H1 (cell line): ENCODE measurements at regions not wholly inside any gene's neighbourhood (a gene's known extent, or its start where the extent isn't known, plus 50 kb on each side); places are given as distances from the start of the nearest gene placed in this dataset.

ENCODE experiments used
- CTCF ChIA-PET: fragments of 300-600 bp; sonication (Branson Sonifier 250); formaldehyde crosslinking; loops from one replicate; lab custom pipeline; 2021; ENCODE audit not compliant: partially characterized antibody; lab: Charles Lee
- POLR2A ChIA-PET: fragments of 300-600 bp; sonication (Branson Sonifier 250); formaldehyde crosslinking; loops from one replicate; lab custom pipeline; 2021; ENCODE audit warnings: inconsistent platforms; ENCODE audit not compliant: partially characterized antibody; lab: Charles Lee
- DNase-seq, 2 experiments: peaks; one replicate each; pipeline versions ENCODE4 v3.0.0 to v3.0.0-alpha.2; 2010 to 2022; ENCODE audit warnings: low spot score in 2 of 2, low read depth in 1 of 2, mixed read lengths in 1 of 2
- FAIRE-seq: peaks from 2 replicates; lab custom pipeline; 2011; peaks lifted over from hg19 to GRCh38; lab: Jason Lieb, UNC
- H2AFZ ChIP-seq: 2 replicates; pipeline ENCODE4 v1.8.1; 2012; ENCODE audit warnings: low read length, inconsistent platforms
- H2AK5ac ChIP-seq: 2 replicates; pipeline ENCODE4 v1.6.1; 2013; ENCODE audit warnings: low read depth, low read length
- H2BK120ac ChIP-seq: replicated peaks from 2 replicates; pipeline ENCODE3; 2013; ENCODE audit warnings: low read depth, low read length, inconsistent platforms
- H2BK12ac ChIP-seq: 2 replicates; pipeline ENCODE4 v1.6.1; 2013; ENCODE audit warnings: low read depth, low read length
- H2BK15ac ChIP-seq: 2 replicates; pipeline ENCODE4 v1.6.1; 2013; ENCODE audit warnings: low read length
- H2BK20ac ChIP-seq: 2 replicates; pipeline ENCODE4 v1.6.1; 2013; ENCODE audit warnings: low read length
- H2BK5ac ChIP-seq: 2 replicates; pipeline ENCODE4 v1.6.1; 2013; ENCODE audit warnings: low read depth, low read length
- H3K14ac ChIP-seq: 2 replicates; pipeline ENCODE4 v1.6.1; 2013; ENCODE audit warnings: inconsistent platforms; ENCODE audit not compliant: insufficient read length
- H3K18ac ChIP-seq: 2 replicates; pipeline ENCODE4 v1.6.1; 2013; ENCODE audit warnings: low read length; ENCODE audit errors: extremely low read depth
- H3K23ac ChIP-seq: 2 replicates; pipeline ENCODE4 v1.6.1; 2013; ENCODE audit warnings: inconsistent platforms; ENCODE audit not compliant: insufficient read length
- H3K23me2 ChIP-seq: 2 replicates; pipeline ENCODE4 v1.6.1; 2013; ENCODE audit warnings: low read depth, low read length
- H3K27ac ChIP-seq: 2 replicates; pipeline ENCODE4 v1.6.1; 2011; ENCODE audit warnings: low read depth, low read length, inconsistent platforms
- H3K27me3 ChIP-seq, 4 experiments: replicated peaks in 1 of 4; 1 replicate in 1 of 4; 2 replicates in 3 of 4; pipeline versions ENCODE4 v1.6.1 to v1.8.1; 2011 to 2013; ENCODE audit warnings: low read length in 3 of 4, mild to moderate bottlenecking in 3 of 4, inconsistent platforms in 2 of 4, mixed read lengths in 2 of 4, moderate library complexity in 1 of 4; ENCODE audit not compliant: control insufficient read depth in 3 of 4, insufficient read depth in 3 of 4; ENCODE audit errors: extremely low read depth in 1 of 4
- H3K36me3 ChIP-seq, 4 experiments: 2 replicates each; pipeline versions ENCODE4 v1.6.1 to v1.8.1; 2011 to 2013; ENCODE audit warnings: mild to moderate bottlenecking in 4 of 4, low read length in 3 of 4, moderate library complexity in 2 of 4, control low read depth in 1 of 4, inconsistent platforms in 1 of 4; ENCODE audit not compliant: insufficient read depth in 4 of 4, control insufficient read depth in 2 of 4
- H3K4ac ChIP-seq: replicated peaks from 2 replicates; pipeline ENCODE3; 2013; ENCODE audit warnings: low read length, low read depth, mixed read lengths, inconsistent platforms; ENCODE audit not compliant: insufficient read length
- H3K4me1 ChIP-seq, 4 experiments: replicated peaks in 1 of 4; 1 replicate in 1 of 4; 2 replicates in 3 of 4; pipeline versions ENCODE4 v1.6.1 to v1.8.1; 2011 to 2013; ENCODE audit warnings: low read length in 3 of 4, inconsistent platforms in 2 of 4, mixed read lengths in 1 of 4; ENCODE audit not compliant: insufficient read depth in 4 of 4, control insufficient read depth in 3 of 4
- H3K4me2 ChIP-seq, 2 experiments: 2 replicates each; pipeline versions ENCODE4 v1.6.1 to v1.8.1; 2011 to 2013; ENCODE audit warnings: low read depth in 2 of 2, low read length in 2 of 2, control low read depth in 1 of 2, inconsistent platforms in 1 of 2, mild to moderate bottlenecking in 1 of 2; ENCODE audit not compliant: insufficient read depth in 1 of 2
- H3K4me3 ChIP-seq, 4 experiments: fragments of 200-600, 300-600 bp in 1 of 4; sonication (generic), shearing (Covaris generic), sonication (Bioruptor Twin) in 1 of 4; 2 replicates each; pipeline versions ENCODE4 v1.5.1 to v1.8.1; 2011 to 2016; ENCODE audit warnings: low read length in 4 of 4, low read depth in 3 of 4, control low read depth in 2 of 4, inconsistent platforms in 2 of 4, mild to moderate bottlenecking in 2 of 4, mixed read lengths in 1 of 4, moderate library complexity in 1 of 4; ENCODE audit not compliant: insufficient read depth in 2 of 4; ENCODE audit errors: extremely low read depth in 1 of 4
- H3K56ac ChIP-seq: replicated peaks from 2 replicates; pipeline ENCODE3; 2013; ENCODE audit warnings: low read depth, mild to moderate bottlenecking, mixed read lengths, low read length, inconsistent platforms; ENCODE audit not compliant: insufficient read length
- H3K79me1 ChIP-seq: 2 replicates; pipeline ENCODE4 v1.6.1; 2013; ENCODE audit warnings: low read depth, low read length, control low read depth
- H3K79me2 ChIP-seq, 2 experiments: 2 replicates each; pipeline versions ENCODE4 v1.6.1 to v1.8.1; 2012 to 2013; ENCODE audit warnings: low read length in 2 of 2, mild to moderate bottlenecking in 2 of 2, inconsistent platforms in 1 of 2; ENCODE audit not compliant: insufficient read depth in 2 of 2, control insufficient read depth in 1 of 2
- H3K9ac ChIP-seq, 4 experiments: replicated peaks in 1 of 4; 1 replicate in 1 of 4; 2 replicates in 3 of 4; pipeline versions ENCODE4 v1.6.1 to v1.8.1; 2011 to 2013; ENCODE audit warnings: low read depth in 3 of 4, low read length in 3 of 4, control low read depth in 2 of 4, mild to moderate bottlenecking in 2 of 4, moderate library complexity in 2 of 4, inconsistent platforms in 1 of 4; ENCODE audit errors: extremely low read depth in 1 of 4
- H3K9me3 ChIP-seq, 2 experiments: 2 replicates each; pipeline versions ENCODE4 v1.6.1 to v1.8.1; 2012 to 2013; ENCODE audit warnings: mild to moderate bottlenecking in 2 of 2, moderate library complexity in 2 of 2, control low read depth in 1 of 2, inconsistent platforms in 1 of 2, low read depth in 1 of 2, low read length in 1 of 2, mixed read lengths in 1 of 2; ENCODE audit not compliant: insufficient read depth in 2 of 2
- H4K20me1 ChIP-seq, 2 experiments: replicated peaks in 1 of 2; 2 replicates each; pipeline versions ENCODE3 to v1.8.1; 2011 to 2013; ENCODE audit warnings: inconsistent platforms in 2 of 2, low read length in 2 of 2, mild to moderate bottlenecking in 1 of 2; ENCODE audit not compliant: insufficient read depth in 2 of 2, control insufficient read depth in 1 of 2
- H4K5ac ChIP-seq: 2 replicates; pipeline ENCODE4 v1.6.1; 2013; ENCODE audit warnings: low read length, low read depth, mixed read lengths, inconsistent platforms; ENCODE audit not compliant: insufficient read length
- H4K8ac ChIP-seq: 2 replicates; pipeline ENCODE4 v1.8.0; 2013; ENCODE audit warnings: mild to moderate bottlenecking, moderate library complexity, low read length, inconsistent platforms; ENCODE audit not compliant: insufficient read depth; ENCODE audit errors: extremely low read depth
- H4K91ac ChIP-seq: replicated peaks from 2 replicates; pipeline ENCODE3; 2013; ENCODE audit warnings: low read length, mixed read lengths, inconsistent platforms; ENCODE audit not compliant: insufficient read length
- SAP30 ChIP-seq: fragments of 300-600 bp; sonication (generic); IDR thresholded peaks from 2 replicates; pipeline ENCODE4 v1.7.1; 2012; ENCODE audit warnings: low read length, moderate library complexity, mild to moderate bottlenecking, inconsistent platforms; ENCODE audit not compliant: insufficient read depth, insufficient replicate concordance
- SP4 ChIP-seq: IDR thresholded peaks from 2 replicates; pipeline ENCODE4 v1.6.1; 2012; ENCODE audit warnings: low read length, inconsistent platforms
- TBP ChIP-seq: IDR thresholded peaks from 2 replicates; pipeline ENCODE4 v1.6.1; 2011; ENCODE audit warnings: low read depth, low read length, improper control_type of control experiment
- ZNF274 ChIP-seq: IDR thresholded peaks from 2 replicates; pipeline ENCODE4 v1.7.0; 2012; ENCODE audit warnings: low read length, borderline replicate concordance; ENCODE audit errors: extremely low read depth
- WGBS, 2 experiments: shearing (Covaris generic) in 1 of 2; methylation state at CpG; one replicate each; pipeline versions ENCODE4 v1.1.6 to v1.1.7; 2013 to 2015; ENCODE audit warnings: low lambda C conversion rate in 2 of 2, mixed read lengths in 2 of 2, inconsistent platforms in 1 of 2, low coverage in 1 of 2, missing lambda C conversion rate in 1 of 2; ENCODE audit not compliant: insufficient replicate concordance in 2 of 2, insufficient coverage in 1 of 2, insufficient read length in 1 of 2; ENCODE audit errors: extremely low coverage in 1 of 2, missing lambda C conversion rate in 1 of 2; 5-methylcytosine and 5-hydroxymethylcytosine counted together

- TF ChIP-seq SP4, result no peak
- no peak for TF ChIP-seq TBP
- TF ChIP-seq ZNF274, result no peak
- TF ChIP-seq SAP30, result no peak
- no peak overlapping the region for H2BK15ac ChIP-seq
- H4K20me1 ChIP-seq, result no peaks in the 10 kb centered on the region
- H3K79me2 ChIP-seq, result no peaks in the 10 kb centered on the region
- no peak overlapping the region for H2BK120ac ChIP-seq
- H3K23ac ChIP-seq, result no peak overlapping the region
- no peak overlapping the region for H3K56ac ChIP-seq
- H2BK20ac ChIP-seq, result no peak overlapping the region
- no peak overlapping the region for H3K27ac ChIP-seq
- DNase-seq (no peak), FAIRE-seq (no peak)
- ChIA-PET CTCF (interaction anchor here (1.4 kb wide), 1 partner anchor 91 kb away, joined by 4 read pairs; no protein-coding TSS in a partner anchor), POLR2A (no interaction called here)
- H3K18ac ChIP-seq, result no peak overlapping the region
- no peak overlapping the region for H3K4me3 ChIP-seq
- no peak overlapping the region for H4K8ac ChIP-seq
- H2BK5ac ChIP-seq, result no peak overlapping the region
- no peaks in the 10 kb centered on the region for H3K9me3 ChIP-seq
- H2BK12ac ChIP-seq, result no peak overlapping the region
- H3K4ac ChIP-seq, result no peak overlapping the region
- H3K9ac ChIP-seq, result no peak overlapping the region
- no peak overlapping the region for H4K5ac ChIP-seq
- 87% methylated on average over 4 of the region's 4 CpGs; no CpG with 5 or more reads in 1 of the 2 experiments for WGBS, 2 experiments
- no peaks in the 10 kb centered on the region for H3K36me3 ChIP-seq
- H3K4me1 ChIP-seq, result no peaks in the 10 kb centered on the region
- H3K14ac ChIP-seq, result no peak overlapping the region
- H4K91ac ChIP-seq, result no peak overlapping the region
- no peak overlapping the region for H2AK5ac ChIP-seq
- H2AFZ ChIP-seq, result no peak overlapping the region
- no peak overlapping the region for H3K4me2 ChIP-seq
- H3K79me1 ChIP-seq, result no peaks in the 10 kb centered on the region
- no peaks in the 10 kb centered on the region; the same call in 1 of the 2 replicates for H3K23me2 ChIP-seq
- no peaks in the 10 kb centered on the region for H3K27me3 ChIP-seq
Observed at GRCh38 chr4:112847045-112847444, 202.4 kb upstream of the ANK2 start.
